ENCODE measurements at regions not wholly inside any gene's neighbourhood (a gene's known extent, or its start where the extent isn't known, plus 50 kb on each side); places are given as distances from the start of the nearest gene placed in this dataset.
"Not testable (repeated sequence)": the region's sequence is repeated elsewhere in the genome, so short reads cannot be mapped to it uniquely, and the experiment has no call there.

DNA sequence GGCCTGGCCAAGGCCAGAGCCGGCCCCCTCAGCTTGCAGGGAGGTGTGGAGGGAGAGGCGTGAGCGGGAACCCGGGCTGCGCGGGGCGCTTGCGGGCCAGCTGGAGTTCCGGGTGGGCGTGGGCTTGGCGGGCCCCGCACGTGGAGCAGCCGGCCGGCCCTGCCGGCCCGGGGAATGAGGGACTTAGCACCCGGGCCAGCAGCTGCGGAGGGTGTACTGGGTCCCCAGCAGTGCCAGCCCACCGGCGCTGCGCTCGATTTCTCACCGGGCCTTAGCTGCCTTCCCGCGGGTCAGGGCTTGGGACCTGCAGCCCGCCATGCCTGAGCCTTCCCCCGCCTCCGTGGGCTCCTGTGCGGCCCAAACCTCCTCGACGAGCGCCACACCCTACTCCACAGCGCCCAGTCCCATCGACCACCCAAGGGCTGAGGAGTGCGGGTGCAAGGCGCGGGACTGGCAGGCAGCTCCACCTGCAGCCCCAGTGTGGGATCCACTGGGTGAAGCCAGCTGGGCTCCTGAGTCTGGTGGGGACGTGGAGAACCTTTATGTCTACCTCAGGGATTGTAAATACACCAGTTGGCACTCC is 1800.2 kb downstream of the MRPL39 start:
- not testable (repeated sequence) for DNase-seq

DNA sequence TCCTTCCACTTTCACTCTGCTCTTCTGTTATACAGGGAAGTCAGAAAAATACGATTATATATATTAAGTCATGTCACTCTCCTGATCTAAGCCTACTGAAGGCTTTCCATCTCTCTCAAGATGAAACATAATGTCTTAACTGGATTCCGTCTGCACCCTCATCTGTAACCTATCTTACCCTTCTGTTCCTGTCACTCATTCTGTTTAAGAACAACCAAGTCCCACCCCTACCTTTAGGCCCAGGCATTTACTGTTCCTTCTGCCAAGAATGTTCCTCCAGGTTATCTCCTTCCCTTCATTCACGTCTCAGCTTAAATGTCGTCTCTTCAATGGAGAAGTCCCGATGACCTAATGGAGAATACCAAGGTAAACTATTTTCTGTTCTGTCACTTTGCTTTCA is 1802.4 kb downstream of the MRPL39 start:
- DNase-seq: no peak

DNA sequence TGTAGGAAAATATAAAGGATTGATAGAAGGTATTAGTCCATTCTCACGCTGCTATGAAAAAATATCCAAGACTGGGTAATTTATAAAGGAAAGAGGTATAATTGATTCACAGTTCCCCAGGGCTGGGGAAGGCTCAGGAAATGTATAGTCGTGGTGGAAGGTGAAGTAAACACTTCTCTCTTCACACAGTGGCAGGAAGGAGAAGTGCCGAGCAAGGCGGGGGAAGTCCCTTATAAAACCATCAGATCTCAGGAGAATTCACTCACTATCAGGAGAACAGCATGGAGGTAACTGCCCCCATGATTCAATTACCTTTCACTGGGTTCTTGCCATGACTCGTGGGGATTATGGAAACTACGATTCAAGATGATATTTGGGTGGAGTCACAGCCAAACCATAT is 1806.0 kb downstream of the MRPL39 start:
- DNase-seq: no peak

DNA sequence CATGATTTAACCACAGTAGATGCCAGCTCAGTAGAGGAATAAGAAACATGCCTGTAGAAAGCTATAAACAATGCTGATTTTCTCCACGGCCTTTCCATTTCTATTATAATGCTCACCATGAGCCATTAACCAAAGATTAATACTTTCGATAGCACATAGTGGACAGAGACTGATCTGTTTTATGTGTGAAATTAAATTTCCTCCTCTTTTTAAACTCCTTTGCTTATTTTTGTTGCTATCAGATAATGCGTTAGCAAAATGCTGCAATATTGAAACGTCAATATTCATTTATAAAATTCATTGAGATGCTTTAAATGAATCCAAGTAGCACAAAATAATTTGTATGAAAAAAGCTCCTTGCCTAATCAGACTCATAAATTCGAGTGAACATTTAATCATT is 1807.9 kb downstream of the MRPL39 start:
- DNase-seq: no peak

DNA sequence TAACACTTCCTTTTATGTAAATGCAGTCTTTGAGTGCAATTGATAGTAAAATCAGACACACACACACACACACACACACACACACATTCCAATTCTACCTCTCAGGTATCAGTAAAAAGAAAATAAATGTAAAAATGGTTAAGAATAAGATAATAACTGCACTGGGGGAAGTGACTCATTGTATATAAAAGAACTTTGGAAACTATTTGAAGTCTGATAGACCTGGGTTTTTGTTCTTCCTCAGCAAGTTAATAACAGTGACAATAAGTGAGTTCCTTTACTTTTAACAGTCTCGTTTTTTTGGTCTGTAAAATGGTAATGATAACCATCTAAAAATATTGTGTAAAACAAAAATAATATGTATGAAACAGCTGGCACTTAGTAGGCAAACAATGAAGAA is 1815.0 kb downstream of the MRPL39 start:
- no peak for DNase-seq

DNA sequence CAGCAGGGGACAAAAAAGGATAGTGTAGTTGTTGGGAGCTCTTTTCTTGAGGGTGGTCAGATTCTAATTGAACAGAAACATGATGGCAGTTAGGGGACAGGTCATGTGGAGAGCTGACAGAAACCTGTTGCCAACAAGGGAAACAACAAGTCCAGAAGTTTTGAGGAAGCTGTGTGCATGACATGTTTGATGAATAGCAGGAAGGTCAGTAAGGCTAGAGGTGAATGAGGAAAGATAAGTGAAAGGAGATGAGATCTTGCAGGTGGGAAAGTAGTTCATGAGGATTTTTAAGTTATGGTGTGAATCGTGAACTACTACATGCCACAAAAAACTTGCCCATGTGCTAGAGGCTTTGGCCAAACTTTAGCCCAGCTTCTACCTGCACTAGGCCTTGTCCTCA is 1817.4 kb downstream of the MRPL39 start:
- no peak for DNase-seq

DNA sequence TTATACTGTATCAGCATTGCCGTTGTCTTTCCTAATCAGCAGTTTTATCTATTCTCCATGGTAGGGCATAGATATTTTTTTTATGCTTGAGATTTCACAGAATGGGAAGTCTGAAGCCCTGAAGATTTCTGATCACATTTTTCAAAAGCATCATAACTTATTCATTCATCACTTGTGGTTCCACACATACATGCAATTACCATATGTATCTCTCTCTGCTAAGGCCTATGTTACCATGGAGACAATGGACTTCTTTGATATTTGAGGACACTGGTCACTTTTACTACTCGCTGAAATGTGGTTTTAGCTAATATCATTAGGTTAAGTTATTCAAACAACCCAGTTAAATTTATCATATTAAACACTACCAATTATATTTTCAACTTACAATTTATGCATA is 1827.0 kb downstream of the MRPL39 start:
- no peak for DNase-seq

DNA sequence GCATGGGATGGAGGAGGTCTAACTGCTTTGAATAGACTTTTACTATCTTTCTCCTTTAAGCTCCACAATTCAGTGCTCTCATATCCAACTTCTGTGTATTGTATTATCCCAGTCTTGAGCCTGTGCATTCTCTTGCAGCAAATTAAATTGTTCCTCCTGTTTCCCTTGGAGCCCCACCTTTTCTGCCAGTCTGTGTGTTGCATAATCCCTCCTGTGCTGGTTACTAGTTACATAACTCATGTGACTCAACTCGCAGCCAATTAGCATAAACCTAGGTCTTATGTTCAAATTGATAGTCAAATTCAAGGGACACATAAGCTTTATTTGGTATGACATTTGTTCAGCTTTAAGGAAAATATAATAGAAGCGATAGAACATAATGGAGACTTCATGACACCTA is 1863.5 kb downstream of the MRPL39 start:
- no peak for DNase-seq

DNA sequence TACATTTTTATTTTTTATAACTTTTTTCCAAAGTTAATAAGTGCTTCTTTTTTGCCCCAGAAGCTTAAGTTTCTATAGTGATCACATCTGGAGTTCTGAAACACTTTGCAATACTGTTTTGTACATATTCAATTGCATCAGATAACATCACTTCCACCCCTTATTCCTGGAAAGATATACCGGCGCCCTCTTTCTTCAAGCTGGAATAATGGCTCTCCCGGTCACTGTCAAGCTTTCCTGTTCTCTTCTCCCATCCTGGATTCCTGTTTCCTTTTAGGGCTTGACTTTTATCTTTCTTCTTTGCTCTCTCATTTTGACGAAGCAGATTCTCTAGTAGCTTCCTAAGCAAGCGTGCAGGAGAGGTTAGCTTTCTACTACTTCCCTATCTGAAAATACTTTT is 1866.8 kb downstream of the MRPL39 start:
- no peak for DNase-seq

DNA sequence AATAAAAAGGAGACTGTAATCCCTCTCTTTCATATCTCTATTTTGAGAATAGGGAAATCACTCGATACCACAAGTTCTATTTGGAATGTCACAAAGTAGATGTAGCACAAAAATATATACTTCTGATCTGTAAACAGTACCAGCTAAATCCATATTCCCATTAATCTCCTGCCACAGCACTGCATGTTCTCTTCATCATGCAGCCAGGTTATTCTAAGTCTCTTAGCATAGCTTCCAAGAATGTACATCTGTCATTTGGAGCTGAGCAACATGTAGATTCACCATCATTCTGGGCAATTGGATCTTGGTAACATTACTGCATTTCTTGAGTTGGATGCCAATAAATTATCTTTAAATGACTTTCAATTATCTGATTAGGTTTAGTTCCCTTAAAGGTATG is 1874.5 kb downstream of the MRPL39 start:
- no peak for DNase-seq

DNA sequence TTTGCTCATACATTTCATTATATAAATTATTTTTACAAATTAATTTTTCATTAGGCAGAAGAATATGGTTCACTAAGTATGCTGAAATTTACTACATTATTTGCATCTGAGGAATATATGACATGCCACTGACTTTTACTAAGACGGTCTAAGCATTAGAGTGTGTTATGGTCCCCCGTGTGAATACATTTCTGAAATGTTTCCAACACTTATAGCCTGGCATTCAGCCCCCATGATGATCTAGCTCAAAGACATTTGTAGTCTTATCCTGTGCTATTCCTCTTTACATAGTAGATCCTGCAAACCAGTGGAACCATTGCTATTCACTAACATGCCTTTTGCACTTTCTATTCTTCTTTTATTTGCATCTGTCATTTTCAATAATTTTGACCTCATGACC is 1878.0 kb downstream of the MRPL39 start:
- no peak for DNase-seq

DNA sequence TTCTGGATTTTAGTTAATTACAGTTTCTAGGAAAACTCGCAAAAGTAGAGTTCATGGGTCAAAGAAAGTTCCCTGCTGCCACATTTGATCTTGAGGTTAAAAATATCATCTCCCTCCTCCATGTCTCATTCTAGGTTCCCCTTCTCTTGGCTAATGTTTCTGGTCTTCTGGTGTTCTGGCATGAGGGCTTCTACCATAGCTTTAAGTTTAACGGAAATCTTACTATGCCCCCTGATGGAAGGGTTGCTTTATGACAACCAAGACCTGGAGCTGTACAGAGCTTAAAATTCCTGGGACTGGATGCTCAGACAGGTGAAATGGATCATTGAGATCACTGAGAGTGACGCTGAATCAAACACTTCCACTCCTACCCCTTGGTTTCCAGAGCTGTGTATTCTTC is 1881.7 kb downstream of the MRPL39 start:
- no peak for DNase-seq

DNA sequence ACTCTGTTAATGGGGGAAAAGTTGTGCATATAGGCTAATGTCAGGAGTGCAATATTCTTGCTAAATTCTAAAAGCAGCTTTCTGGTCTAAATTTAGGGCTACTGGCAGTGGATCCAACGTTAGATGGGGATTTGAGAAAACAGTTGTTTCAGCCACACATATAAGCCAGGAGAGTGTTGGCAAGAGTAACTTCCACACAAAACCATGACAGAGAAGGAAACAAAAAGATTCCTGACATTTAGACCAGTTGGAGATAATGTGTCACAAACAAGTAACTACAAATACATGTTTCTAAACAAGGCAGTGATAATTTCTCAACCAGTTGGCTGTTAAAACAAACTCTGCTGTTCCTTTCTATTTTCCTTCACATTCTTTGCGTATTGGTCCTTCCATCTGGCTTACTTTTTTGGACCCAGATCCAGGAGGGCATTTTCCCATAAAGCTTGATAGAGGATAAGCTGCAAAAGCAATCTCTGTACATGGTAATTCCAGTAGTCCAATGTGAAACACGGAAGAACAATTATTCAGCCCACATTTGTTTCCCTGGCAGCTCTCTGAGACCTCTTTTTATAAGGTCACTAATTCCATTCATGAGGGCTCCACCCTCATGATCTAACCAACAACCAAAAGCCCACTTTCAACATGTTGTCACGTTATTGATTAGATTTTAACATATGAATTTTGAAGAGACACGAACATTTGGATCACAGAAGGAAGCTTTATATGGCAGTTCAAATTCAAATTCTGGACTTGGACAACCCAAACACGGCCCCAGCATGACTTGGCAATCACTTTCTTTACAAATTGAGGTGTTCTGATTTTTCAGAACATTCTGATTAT is 1888.6 kb downstream of the MRPL39 start:
- no peak for DNase-seq

DNA sequence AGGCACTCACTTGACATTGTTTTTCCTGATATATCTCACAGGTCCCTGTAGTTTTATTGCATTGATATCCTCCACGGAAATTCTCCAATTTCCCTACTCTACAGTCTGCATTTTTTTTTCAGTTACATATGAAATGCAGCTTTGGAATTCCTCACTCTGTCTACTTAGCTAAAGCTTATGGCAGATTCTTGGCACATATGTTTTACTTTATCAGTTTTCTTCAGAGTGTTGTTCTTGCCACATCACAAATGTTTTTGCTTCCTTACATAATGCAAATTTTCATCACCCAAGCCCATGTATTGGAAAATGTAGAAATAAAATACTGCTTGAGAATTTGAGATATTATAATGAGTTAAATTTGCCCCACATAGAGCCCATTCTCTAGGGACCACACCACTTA is 1895.1 kb downstream of the MRPL39 start:
- DNase-seq: no peak

DNA sequence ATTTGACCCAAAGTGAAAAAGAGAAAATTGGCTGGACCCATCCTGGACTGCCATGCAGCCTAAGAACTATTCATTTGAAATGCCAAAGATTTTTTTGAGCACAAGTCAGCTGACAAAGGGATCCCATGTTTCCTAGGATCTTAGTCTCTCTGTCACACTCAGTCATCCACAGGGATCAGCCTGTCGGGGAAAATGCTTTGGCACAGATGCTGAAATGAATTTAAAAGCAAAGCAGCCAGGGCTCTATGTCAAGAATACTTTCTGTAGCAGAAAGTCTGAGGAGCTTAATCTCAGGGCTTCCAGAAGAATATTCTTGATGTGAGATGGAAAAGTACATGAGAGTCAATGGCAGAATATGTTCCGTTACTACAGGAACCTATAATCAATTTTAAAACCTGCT is 1900.8 kb downstream of the MRPL39 start:
- DNase-seq: no peak

DNA sequence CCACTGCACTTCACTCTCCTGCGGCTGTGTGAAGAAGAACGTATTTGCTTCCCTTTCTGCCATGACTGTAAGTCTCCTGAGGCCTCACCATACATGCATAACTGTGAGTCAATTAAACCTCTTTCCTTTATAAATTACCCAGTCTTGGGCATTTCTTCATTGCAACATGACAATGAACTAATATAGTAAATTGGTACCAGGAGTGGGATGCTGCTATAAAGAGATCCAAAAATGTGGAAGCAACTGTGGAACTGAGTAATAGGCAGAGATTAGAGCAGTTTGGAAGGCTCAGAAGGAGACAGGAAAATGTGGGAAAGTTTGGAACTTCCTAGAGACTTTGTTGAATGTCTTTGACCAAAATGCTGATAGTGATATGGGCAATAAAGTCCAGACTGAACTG is 1907.9 kb downstream of the MRPL39 start:
- DNase-seq: no peak

DNA sequence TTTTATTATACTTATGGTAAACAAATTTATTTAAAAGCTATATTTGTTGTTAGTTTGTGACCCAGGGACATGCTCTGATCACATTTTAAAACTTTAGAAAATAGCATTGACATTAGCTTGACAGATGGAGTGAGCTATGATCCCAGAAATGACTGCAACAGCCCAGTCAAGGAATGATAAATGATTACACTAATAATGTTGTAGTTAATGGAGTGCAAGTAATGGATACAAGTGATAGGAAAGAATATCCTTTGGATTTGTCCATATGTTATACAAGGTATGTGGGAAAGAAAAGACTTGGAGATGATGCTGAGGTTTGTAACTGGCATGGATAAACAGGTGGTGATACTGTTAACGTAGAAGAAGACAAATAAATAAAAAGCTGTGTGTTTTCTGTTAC is 1908.7 kb downstream of the MRPL39 start:
- no peak for DNase-seq

DNA sequence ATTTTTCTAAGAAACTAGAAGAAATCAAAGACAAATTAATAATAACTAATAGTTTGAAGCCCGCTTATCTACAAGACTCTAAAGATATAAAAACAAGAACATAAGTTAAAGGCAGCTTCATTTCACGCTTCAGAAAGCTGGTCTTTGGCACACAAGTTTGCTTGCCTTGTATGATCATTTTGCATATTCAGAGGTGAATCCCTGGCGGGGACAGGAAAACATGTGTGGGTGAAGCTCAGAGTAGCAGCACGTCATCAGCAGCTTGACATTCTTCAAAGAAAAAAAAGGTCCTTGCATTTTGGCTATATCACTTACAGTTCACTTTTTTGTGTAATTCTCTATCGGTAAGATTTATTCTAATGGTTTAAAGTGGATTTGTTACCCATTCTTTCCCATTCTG is 1911.8 kb downstream of the MRPL39 start:
- DNase-seq: no peak

DNA sequence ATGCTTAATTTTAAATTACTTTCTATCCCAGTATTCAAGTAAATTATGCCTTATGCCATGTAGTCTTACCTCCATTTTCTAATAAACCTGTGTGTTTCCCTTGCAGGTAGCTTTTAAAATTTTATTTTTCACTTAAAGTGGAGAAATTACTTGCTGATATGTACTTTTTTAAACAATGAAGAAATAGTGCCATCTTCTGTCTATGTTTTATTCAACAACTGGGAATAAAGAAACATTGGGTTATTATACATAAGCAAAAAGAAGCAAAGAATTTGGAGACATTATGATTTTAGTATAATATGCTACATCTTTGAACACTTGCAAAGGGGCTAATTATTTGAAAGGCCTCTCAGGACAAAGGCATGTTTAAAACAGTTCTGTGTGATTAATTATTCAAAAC is 1912.9 kb downstream of the MRPL39 start:
- DNase-seq: no peak

DNA sequence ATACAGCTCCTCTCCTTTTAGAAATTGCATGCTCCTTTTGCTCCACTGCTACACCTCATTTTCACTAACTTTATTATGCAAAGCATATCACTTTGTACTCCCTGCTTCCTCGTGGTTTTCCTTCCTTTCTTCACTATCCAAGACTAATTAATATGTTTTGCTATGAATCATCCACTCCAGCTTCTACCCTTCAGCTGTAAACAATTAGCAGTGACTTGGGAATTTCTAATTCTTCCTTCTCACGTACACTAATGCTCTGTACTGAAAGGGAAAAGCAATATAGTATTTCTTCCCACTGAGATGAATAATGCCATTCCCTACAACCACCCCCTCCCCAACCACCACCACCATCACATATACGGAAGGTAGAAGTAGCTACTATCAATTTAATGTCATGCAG is 1917.0 kb downstream of the MRPL39 start:
- no peak for DNase-seq

DNA sequence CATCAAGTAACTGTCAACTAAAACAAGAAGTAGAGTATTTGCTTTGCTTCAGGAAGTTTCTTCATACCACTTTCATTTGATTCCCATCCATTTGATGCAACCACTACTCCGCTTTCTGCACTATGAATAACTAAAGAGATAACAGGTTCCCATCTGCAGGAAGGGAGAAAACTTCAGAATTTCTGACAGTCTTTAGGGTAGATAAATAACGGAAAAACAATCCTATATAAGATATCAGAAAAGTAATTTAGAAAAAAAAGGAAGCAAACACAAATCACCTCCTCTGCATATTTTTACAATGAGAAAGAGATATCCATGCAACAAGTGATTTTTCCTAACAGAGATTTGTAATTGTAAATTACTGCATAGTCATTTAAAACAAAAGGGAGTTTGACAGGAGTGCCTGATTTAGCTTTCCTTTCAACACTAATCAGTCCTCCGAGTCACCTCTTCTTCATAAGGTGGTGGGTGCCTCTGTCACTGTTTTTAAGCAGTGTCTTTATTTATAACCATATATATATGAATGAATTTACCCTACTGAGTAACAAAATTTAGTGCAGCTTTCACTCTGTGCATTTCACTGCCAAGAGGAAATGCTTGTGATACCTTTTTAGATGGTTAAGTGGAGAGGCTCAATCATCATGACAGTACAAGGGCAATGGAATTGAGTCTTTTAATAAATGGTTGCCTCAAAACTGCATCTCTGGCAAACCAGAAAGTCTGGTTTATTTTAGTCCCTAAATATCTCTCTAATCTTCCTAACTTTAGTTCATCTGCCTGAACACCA is 1920.4 kb downstream of the MRPL39 start:
- DNase-seq: no peak

DNA sequence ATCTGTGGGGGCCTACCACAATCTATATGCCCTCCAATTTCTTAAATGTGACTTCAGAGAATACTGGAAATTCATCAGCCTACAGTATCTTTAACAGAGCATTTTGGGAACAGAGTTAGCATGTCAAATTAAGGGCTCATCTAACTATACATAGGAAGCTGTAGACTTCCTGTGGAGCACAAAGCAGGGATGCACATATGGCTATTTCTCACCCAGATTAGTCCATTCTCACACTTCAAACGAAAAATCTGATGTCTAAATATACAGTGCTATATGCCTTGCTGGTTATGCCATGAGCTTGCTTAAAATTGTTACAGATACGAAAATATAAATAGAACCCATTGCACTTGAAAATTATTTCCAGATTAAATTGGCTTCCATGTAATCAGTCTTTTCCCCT is 1922.8 kb downstream of the MRPL39 start:
- no peak for DNase-seq

DNA sequence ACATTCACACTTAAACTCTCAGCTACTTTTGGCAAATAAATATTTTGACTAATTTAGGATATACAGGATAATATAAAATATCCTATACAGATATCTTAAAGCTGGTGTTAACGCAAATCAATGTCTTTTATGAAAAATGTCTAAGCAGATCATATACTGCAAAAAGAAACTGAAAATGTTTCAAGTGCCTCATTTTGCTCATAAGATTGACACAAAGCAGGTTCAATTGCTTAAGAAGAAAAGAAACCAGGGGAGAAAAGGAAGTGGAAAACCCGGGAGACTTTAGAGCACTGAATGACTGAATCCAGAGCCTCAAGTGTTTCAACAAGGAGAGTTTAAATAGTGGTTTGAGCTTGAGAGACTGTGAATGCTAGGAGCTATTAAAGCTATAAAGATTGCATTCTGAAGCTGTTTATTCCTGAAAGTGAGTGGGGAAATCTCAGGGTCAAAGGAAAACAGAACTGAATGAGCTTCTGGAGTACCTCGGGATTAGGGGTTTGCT is 1943.0 kb downstream of the MRPL39 start:
- no peak for DNase-seq

DNA sequence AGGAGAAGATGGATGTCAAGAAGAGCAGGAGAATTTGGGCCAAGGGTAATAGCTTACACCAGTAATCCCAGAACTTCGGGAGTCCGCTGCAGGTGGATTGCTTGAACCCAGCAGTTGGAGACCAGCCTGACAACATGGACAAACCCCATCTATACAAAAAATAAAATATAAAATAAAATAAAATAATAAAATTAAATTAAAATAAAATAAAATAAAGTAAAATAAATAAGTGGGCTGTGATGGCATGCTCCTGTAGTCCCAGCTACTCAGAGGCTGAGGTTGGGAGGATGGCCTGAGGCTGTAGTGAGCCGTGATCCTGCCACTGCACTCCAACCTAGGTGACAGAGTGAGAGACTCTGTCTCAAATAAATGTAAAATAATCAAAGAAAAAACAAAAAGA is 1946.7 kb downstream of the MRPL39 start:
- DNase-seq: no peak

Data from activated naive CD4-positive, alpha-beta T cell (primary cell).